MM.1S (cell line): ENCODE measurements at regions not wholly inside any gene's neighbourhood (a gene's known extent, or its start where the extent isn't known, plus 50 kb on each side); places are given as distances from the start of the nearest gene placed in this dataset.

Source experiments
- DNase-seq: peaks from one replicate; pipeline ENCODE4 v3.0.0-alpha.2; 2015
- H2AFZ ChIP-seq: fragments of 300-600 bp; sonication (generic); 2 replicates; pipeline ENCODE4 v1.6.0; 2016; ENCODE audit warnings: antibody characterized with exemption, low read length
- H3F3A ChIP-seq: fragments of 300-600 bp; sonication (generic); 2 replicates; pipeline ENCODE4 v1.6.1; 2016; ENCODE audit warnings: mild to moderate bottlenecking, antibody characterized with exemption, low read length, moderate library complexity, mixed read lengths; ENCODE audit not compliant: insufficient read depth
- H3K27ac ChIP-seq: fragments of 300-600 bp; sonication (generic); 2 replicates; pipeline ENCODE4 v1.5.1; 2016; ENCODE audit warnings: mild to moderate bottlenecking, low read length
- H3K27me3 ChIP-seq: fragments of 300-600 bp; sonication (generic); replicated peaks from 2 replicates; pipeline ENCODE4 v1.6.0; 2016; ENCODE audit warnings: low read length; ENCODE audit not compliant: insufficient read depth
- H3K36me3 ChIP-seq: fragments of 300-600 bp; sonication (generic); replicated peaks from 2 replicates; pipeline ENCODE4 v1.6.1; 2016; ENCODE audit warnings: mild to moderate bottlenecking, low read length, mixed read lengths; ENCODE audit not compliant: insufficient read depth
- H3K4me1 ChIP-seq: fragments of 300-600 bp; sonication (generic); 2 replicates; pipeline ENCODE4 v1.6.1; 2016; ENCODE audit warnings: low read length, mixed read lengths
- H3K4me2 ChIP-seq: fragments of 300-600 bp; sonication (generic); 2 replicates; pipeline ENCODE4 v1.6.0; 2016; ENCODE audit warnings: low read depth, low read length
- H3K4me3 ChIP-seq: fragments of 300-600 bp; sonication (generic); 2 replicates; pipeline ENCODE4 v1.5.1; 2016; ENCODE audit warnings: low read length, mixed read lengths
- H3K79me2 ChIP-seq: fragments of 300-600 bp; sonication (generic); 2 replicates; pipeline ENCODE4 v1.6.1; 2016; ENCODE audit warnings: mixed run types, low read length, mixed read lengths
- H3K9ac ChIP-seq: fragments of 300-600 bp; sonication (generic); 2 replicates; pipeline ENCODE4 v1.6.1; 2016; ENCODE audit warnings: low read length, mixed read lengths
- H3K9me2 ChIP-seq: fragments of 300-600 bp; sonication (generic); replicated peaks from 2 replicates; pipeline ENCODE4 v1.6.1; 2016; ENCODE audit warnings: mild to moderate bottlenecking, low read length, mixed read lengths; ENCODE audit not compliant: insufficient read depth
- H3K9me3 ChIP-seq: fragments of 300-600 bp; sonication (generic); replicated peaks from 2 replicates; pipeline ENCODE4 v1.6.1; 2016; ENCODE audit warnings: mild to moderate bottlenecking, low read length, mixed read lengths; ENCODE audit not compliant: insufficient read depth
- H4K20me1 ChIP-seq: fragments of 300-600 bp; sonication (generic); 2 replicates; pipeline ENCODE4 v1.6.1; 2016; ENCODE audit warnings: mild to moderate bottlenecking, low read length, moderate library complexity, mixed read lengths; ENCODE audit not compliant: insufficient read depth
- CTCF ChIP-seq: fragments of 300-600 bp; sonication (generic); IDR thresholded peaks from 2 replicates; pipeline ENCODE4 v1.5.1; 2016; ENCODE audit warnings: antibody characterized with exemption, low read length, mixed read lengths
- EZH2 ChIP-seq: fragments of 300-600 bp; sonication (generic); optimal IDR thresholded peaks from 2 replicates; pipeline ENCODE3; 2017; ENCODE audit warnings: low read depth, mild to moderate bottlenecking, antibody characterized with exemption, low read length, mixed read lengths
- EZH2phosphoT487 ChIP-seq: fragments of 300-600 bp; sonication (generic); IDR thresholded peaks from 2 replicates; pipeline ENCODE4 v1.6.1; 2018; ENCODE audit warnings: antibody characterized with exemption, low read length

- no peak overlapping the region for H2AFZ ChIP-seq
- peaks cover 10% of the 10 kb centered on the region; the same call in 1 of the 2 replicates for H3K27me3 ChIP-seq
- H3K4me1 ChIP-seq: peaks cover 30% of the 10 kb centered on the region
- no peaks in the 10 kb centered on the region for H3K79me2 ChIP-seq
- H3K4me3 ChIP-seq: peak overlapping the region; percentile 39
- H3F3A ChIP-seq: peaks cover 18% of the 10 kb centered on the region
- peak overlapping the region; percentile 56; the same call in 1 of the 2 replicates for H3K27ac ChIP-seq
- H3K9me3 ChIP-seq: no peaks in the 10 kb centered on the region
- H3K9me2 ChIP-seq: no peaks in the 10 kb centered on the region
- peak overlapping the region; percentile 74 for H3K4me2 ChIP-seq
- H3K36me3 ChIP-seq: no peaks in the 10 kb centered on the region
- no peak for TF ChIP-seq CTCF
- TF ChIP-seq EZH2: no peak
- no peak for DNase-seq
- peak overlapping the region; percentile 15; the same call in 1 of the 2 replicates for H3K9ac ChIP-seq
- no peaks in the 10 kb centered on the region for H4K20me1 ChIP-seq
Observed at GRCh38 chr1:234979296-234980279, 149.0 kb downstream of the TOMM20 start.

- Histone ChIP-seq H3K9me2 (no peaks in the 10 kb centered on the region), H3K4me2 (peak overlapping the region; percentile 74), H3K9me3 (no peaks in the 10 kb centered on the region), H3K79me2 (no peaks in the 10 kb centered on the region), H3K9ac (peak overlapping the region; percentile 15; the same call in 1 of the 2 replicates), H2AFZ (no peak overlapping the region), H3K4me1 (peaks cover 30% of the 10 kb centered on the region), H3K4me3 (peak overlapping the region; percentile 39), H4K20me1 (no peaks in the 10 kb centered on the region), H3K27me3 (peaks cover 10% of the 10 kb centered on the region; the same call in 1 of the 2 replicates), H3K27ac (peak overlapping the region; percentile 56; the same call in 1 of the 2 replicates), H3F3A (peaks cover 18% of the 10 kb centered on the region), H3K36me3 (no peaks in the 10 kb centered on the region)
- TF ChIP-seq EZH2: no peak
- TF ChIP-seq CTCF: peak; percentile 17
- peak; percentile 67; the same call in 1 of the 2 replicates for TF ChIP-seq EZH2phosphoT487
- peak; percentile 80 for DNase-seq
Observed at GRCh38 chr1:234978397-234979295, 150.0 kb downstream of the TOMM20 start.

- H3K27ac ChIP-seq: peak overlapping the region; percentile 56; the same call in 1 of the 2 replicates
- H3K9me3 ChIP-seq: no peaks in the 10 kb centered on the region
- no peak overlapping the region for H2AFZ ChIP-seq
- H3K36me3 ChIP-seq: no peaks in the 10 kb centered on the region
- H3K4me3 ChIP-seq: peak overlapping the region; percentile 39; the same call in 1 of the 2 replicates
- H3K4me1 ChIP-seq: peaks cover 30% of the 10 kb centered on the region
- H3K4me2 ChIP-seq: peak overlapping the region; percentile 74
- peaks cover 18% of the 10 kb centered on the region for H3F3A ChIP-seq
- H4K20me1 ChIP-seq: no peaks in the 10 kb centered on the region
- H3K9me2 ChIP-seq: no peaks in the 10 kb centered on the region
- TF ChIP-seq CTCF: no peak
- TF ChIP-seq EZH2phosphoT487: no peak
- no peak for TF ChIP-seq EZH2
- peak overlapping the region; percentile 5; the same call in 1 of the 2 replicates for H3K9ac ChIP-seq
- no peak for DNase-seq
- peaks cover 10% of the 10 kb centered on the region; the same call in 1 of the 2 replicates for H3K27me3 ChIP-seq
- H3K79me2 ChIP-seq: no peaks in the 10 kb centered on the region
Observed at GRCh38 chr1:234977875-234978396, 150.7 kb downstream of the TOMM20 start.
